Activated gamma-delta T cell treated with Interleukin-2 at 50 U/mL for 16 hours (primary cell): ENCODE measurements at regions not wholly inside any gene's neighbourhood (a gene's known extent, or its start where the extent isn't known, plus 50 kb on each side); places are given as distances from the start of the nearest gene placed in this dataset.
"Not testable (repeated sequence)": the region's sequence is repeated elsewhere in the genome, so short reads cannot be mapped to it uniquely, and the experiment has no call there.

ENCODE experiments used
- DNase-seq: peaks from one replicate; pipeline ENCODE4 v3.0.0-alpha.2; 2020

GRCh38 chr2:87695596-87696323 lies 52.1 kb upstream of the PLGLB2 start:
- not testable (repeated sequence) for DNase-seq
